Effector memory CD4-positive, alpha-beta T cell (primary cell): ENCODE measurements at regions not wholly inside any gene's neighbourhood (a gene's known extent, or its start where the extent isn't known, plus 50 kb on each side); places are given as distances from the start of the nearest gene placed in this dataset.
"Not testable (repeated sequence)": the region's sequence is repeated elsewhere in the genome, so short reads cannot be mapped to it uniquely, and the experiment has no call there.

Source experiments
- DNase-seq, 3 donors: peaks; one replicate each; pipeline ENCODE4 v3.0.0-alpha.2; 2020
- H3K27ac ChIP-seq: 2 replicates; pipeline ENCODE4 v1.7.0; 2013; ENCODE audit warnings: mild to moderate bottlenecking, low read length, moderate library complexity; ENCODE audit not compliant: insufficient read depth, poor library complexity, severe bottlenecking
- H3K27me3 ChIP-seq: replicated peaks from 2 replicates; pipeline ENCODE4 v1.7.0; 2013; ENCODE audit warnings: mild to moderate bottlenecking, low read length; ENCODE audit not compliant: insufficient read depth, control insufficient read depth, poor library complexity, severe bottlenecking
- H3K36me3 ChIP-seq: 2 replicates; pipeline ENCODE4 v1.7.0; 2013; ENCODE audit warnings: mild to moderate bottlenecking, low read length, moderate library complexity; ENCODE audit not compliant: control insufficient read depth, insufficient read depth
- H3K4me1 ChIP-seq: 2 replicates; pipeline ENCODE4 v1.7.0; 2013; ENCODE audit warnings: low read length, mild to moderate bottlenecking; ENCODE audit not compliant: control insufficient read depth, insufficient read depth, poor library complexity, severe bottlenecking
- H3K4me3 ChIP-seq: 2 replicates; pipeline ENCODE4 v1.7.0; 2013; ENCODE audit warnings: low read length, low read depth, mild to moderate bottlenecking; ENCODE audit not compliant: insufficient read depth, poor library complexity, severe bottlenecking
- H3K9me3 ChIP-seq: 2 replicates; pipeline ENCODE4 v1.7.0; 2013; ENCODE audit warnings: mild to moderate bottlenecking, low read length, moderate library complexity; ENCODE audit not compliant: control insufficient read depth

- not testable (repeated sequence) for DNase-seq, H3K4me3 ChIP-seq, H3K27me3 ChIP-seq, H3K9me3 ChIP-seq, H3K36me3 ChIP-seq, H3K4me1 ChIP-seq, H3K27ac ChIP-seq
These were observed 83.7 kb upstream of the ZNF519 start for GRCh38 chr18:14215952-14216351.

- not testable (repeated sequence) for DNase-seq, H3K27me3 ChIP-seq, H3K36me3 ChIP-seq, H3K4me3 ChIP-seq, H3K4me1 ChIP-seq, H3K9me3 ChIP-seq, H3K27ac ChIP-seq
These were observed 71.2 kb upstream of the ZNF519 start for GRCh38 chr18:14203424-14203823.

GRCh38 chr18:14190776-14191442 is 58.7 kb upstream of the ZNF519 start:
- not testable (repeated sequence) for H3K27ac ChIP-seq, H3K4me3 ChIP-seq, H3K36me3 ChIP-seq, DNase-seq, H3K27me3 ChIP-seq, H3K9me3 ChIP-seq, H3K4me1 ChIP-seq

- Histone ChIP-seq H3K4me3 (no peak overlapping the region), H3K27me3 (no peaks in the 10 kb centered on the region), H3K9me3 (no peaks in the 10 kb centered on the region), H3K36me3 (no peaks in the 10 kb centered on the region), H3K4me1 (no peaks in the 10 kb centered on the region), H3K27ac (no peak overlapping the region)
- no peak for DNase-seq
These were observed 57.6 kb upstream of the ZNF519 start for GRCh38 chr18:14189858-14190257.

- H3K9me3 ChIP-seq, H3K27me3 ChIP-seq, H3K27ac ChIP-seq, H3K4me3 ChIP-seq, DNase-seq, H3K4me1 ChIP-seq, H3K36me3 ChIP-seq: not testable (repeated sequence)
These were observed 56.6 kb upstream of the ZNF519 start for GRCh38 chr18:14188751-14189406.
